ENCODE measurements at regions not wholly inside any gene's neighbourhood (a gene's known extent, or its start where the extent isn't known, plus 50 kb on each side); places are given as distances from the start of the nearest gene placed in this dataset.

DNA sequence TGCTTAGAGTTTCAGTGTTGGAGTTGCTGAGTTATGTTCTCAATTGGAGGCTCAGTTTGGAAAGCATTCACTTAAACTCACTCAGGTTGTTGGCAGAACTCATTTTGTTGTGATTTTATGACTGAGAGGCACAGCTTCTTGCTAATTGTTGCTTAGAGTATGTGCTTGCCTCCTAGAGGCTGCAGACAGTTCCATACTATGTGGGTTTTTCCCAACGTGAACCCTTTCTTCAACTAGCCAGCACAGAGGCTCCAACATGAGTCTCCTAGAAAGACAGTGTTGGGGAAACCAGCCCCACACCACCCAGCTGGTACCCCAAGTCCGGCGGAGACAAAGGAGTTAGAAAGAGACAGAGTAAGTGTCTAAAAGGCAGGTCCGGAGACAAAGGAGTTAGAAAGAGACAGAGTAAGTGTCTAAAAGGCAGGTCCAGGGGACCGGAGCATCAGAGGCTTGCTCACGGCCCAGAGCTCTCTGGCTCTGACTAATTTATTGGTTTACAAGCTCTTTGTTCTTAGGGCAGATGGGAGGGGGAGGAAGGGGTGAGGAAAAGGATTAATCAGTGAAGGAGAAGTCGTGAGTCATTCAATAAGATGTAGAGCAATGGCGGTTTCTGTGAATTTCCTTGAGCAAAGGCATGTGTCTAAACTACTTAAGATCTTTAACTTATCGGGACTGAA is 999.7 kb upstream of the LRRTM1 start:
- no peak for TF ChIP-seq CTCF (IDR thresholded peaks at IDR 0.05)
- ATAC-seq (ENCODE audit: low FRiP score) (no peak), DNase-seq (ENCODE audit: low spot score) (no peak)

GRCh38 chr2:81303321-81303720 is 998.8 kb upstream of the LRRTM1 start:
- no peak for ATAC-seq (ENCODE audit: low FRiP score)
- no peak for TF ChIP-seq CTCF (IDR thresholded peaks at IDR 0.05)
- DNase-seq (ENCODE audit: low spot score) = no peak

DNA sequence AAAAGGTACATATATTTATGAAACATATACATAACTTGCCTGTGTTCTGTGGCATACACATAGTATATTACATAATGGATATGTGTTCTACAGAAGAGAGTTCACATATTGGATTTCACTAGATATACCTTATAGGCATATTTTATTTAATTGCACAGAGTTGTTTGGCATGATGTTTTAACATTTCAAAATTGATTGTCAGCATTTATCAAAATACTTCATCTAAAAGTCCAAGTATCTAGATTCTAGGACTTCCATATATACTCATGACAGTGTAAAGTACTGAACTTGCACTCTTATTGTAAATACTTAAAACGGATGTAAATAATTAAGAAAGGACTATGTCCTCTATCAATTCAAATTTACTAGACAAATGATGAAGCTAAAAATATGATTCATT is 995.3 kb upstream of the LRRTM1 start:
- TF ChIP-seq CTCF (IDR thresholded peaks at IDR 0.05) = no peak
- DNase-seq (ENCODE audit: low spot score) (no peak), ATAC-seq (ENCODE audit: low FRiP score) (no peak)

GRCh38 chr2:81290846-81291245 is 986.3 kb upstream of the LRRTM1 start:
- no peak for TF ChIP-seq CTCF (IDR thresholded peaks at IDR 0.05)
- ATAC-seq (ENCODE audit: low FRiP score) (no peak), DNase-seq (ENCODE audit: low spot score) (no peak)

DNA sequence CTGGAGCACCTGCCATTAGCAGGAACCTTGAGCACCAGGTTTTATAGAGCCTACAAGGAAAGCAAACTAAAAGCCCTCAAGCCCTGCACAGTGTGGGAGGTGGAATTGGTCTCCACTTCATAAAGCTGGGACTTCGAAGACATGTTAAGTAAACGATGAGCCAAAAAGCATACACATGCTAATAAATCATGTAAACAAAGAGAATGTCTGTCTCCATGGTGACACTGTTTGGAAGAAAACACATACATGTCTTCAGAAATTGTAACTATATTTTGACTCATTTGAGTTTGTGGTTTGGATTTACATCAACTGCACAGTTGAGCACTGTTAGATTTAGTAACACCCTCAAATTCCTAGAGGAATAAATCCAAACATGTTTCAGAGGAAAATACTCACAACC is 978.5 kb upstream of the LRRTM1 start:
- DNase-seq (ENCODE audit: low spot score) = no peak
- no peak for ATAC-seq (ENCODE audit: low FRiP score)
- TF ChIP-seq CTCF (IDR thresholded peaks at IDR 0.05) = no peak

- ATAC-seq (ENCODE audit: low FRiP score) = no peak
- TF ChIP-seq CTCF (IDR thresholded peaks at IDR 0.05) = no peak
- no peak for DNase-seq (ENCODE audit: low spot score)
Measured at GRCh38 chr2:81282151-81282769, 977.7 kb upstream of the LRRTM1 start.

DNA sequence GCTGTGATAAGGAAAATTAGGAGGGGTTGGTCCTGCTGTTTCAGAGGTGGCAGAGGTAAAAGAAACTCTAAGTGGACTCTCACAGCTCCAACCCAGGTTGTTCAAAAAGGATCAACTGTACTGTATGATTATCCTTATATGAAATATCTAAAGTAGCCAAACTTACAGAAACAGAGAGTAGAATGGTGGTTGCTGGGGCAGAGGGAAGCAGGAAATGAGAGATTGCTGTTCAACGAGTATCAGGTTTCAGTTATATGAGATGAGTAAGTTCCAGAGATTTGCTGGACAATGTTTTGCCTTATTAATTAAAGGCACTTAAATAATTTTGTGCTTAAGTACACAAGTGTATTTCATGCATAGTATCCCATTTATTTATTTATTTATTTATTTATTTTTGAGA is 972.0 kb upstream of the LRRTM1 start:
- no peak for ATAC-seq (ENCODE audit: low FRiP score)
- no peak for TF ChIP-seq CTCF (IDR thresholded peaks at IDR 0.05)
- no peak for DNase-seq (ENCODE audit: low spot score)

All from omental fat pad (tissue), 3 donors.